Epidermal melanocyte (primary cell): ENCODE measurements at regions not wholly inside any gene's neighbourhood (a gene's known extent, or its start where the extent isn't known, plus 50 kb on each side); places are given as distances from the start of the nearest gene placed in this dataset.
"Not testable (repeated sequence)": the region's sequence is repeated elsewhere in the genome, so short reads cannot be mapped to it uniquely, and the experiment has no call there.

Experiments used
- DNase-seq: peaks from one replicate; pipeline ENCODE4 v3.0.0; 2011; ENCODE audit warnings: low spot score; ENCODE audit not compliant: insufficient read length

- DNase-seq, result no peak
Measured at GRCh38 chr10:53440601-53441000, 668.0 kb upstream of the MBL2 start.

DNA sequence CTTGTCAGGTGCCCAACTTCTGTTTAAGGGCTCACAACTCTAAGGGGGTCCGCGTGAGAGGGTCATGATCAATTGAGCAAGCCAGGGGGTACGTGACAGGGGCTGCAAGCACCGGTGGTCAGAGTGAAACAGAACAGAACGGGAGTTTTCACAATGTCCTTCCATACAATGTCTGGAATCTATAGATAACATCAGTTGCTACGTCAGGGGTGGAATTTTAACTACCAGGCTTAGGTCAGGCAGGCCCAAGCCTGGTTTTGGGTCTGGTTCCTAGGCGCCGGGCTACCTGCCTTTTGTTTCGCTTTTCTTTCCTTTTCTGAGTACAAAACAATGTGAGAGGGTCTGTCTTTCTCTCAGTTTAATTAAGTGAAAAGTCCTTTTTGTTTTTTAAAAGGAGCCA, 666.5 kb upstream of the MBL2 start:
- DNase-seq, result not testable (repeated sequence)

DNA sequence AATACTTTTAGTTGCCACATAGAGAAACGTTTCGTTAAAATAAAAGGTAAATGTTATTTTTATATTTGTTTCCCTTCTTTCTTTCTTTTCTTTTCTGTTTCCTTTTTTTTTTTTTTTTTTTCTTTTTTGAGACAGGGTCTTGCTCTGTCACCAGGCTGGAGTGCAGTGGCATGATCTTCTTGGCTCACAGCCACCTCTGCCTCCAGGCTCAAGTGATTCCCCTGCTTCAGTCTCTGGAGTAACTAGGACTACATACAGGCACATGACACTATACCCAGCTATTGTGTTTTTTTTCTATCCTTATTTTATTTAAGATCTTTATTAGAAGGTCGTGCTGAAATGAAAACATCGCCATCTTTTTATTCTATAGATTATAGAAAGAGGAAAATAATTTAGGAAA, 661.8 kb upstream of the MBL2 start:
- DNase-seq, result no peak

- DNase-seq, result no peak
Measured at GRCh38 chr10:53432035-53432434, 659.5 kb upstream of the MBL2 start.

DNA sequence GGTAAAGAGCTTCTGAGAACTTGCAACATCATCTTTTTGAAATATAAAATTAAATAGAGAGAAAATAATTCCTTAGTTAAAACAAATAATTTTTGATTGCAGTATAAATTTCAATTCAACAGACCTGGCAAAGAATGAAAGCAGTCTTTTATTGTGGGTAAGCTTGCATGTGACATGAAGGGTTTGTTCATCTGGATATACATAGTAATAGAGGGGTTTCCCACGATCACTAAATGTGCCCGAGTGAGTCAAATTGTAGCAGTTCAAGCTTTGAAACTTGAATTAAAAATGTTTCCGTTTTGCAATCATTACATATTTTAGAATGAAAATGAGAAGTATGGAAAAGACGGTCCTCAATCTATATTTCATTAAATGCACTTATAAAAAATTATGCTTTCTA, 658.4 kb upstream of the MBL2 start:
- no peak for DNase-seq

GRCh38 chr10:53430127-53430891, 657.7 kb upstream of the MBL2 start:
- no peak for DNase-seq

- no peak for DNase-seq
Measured at GRCh38 chr10:53422223-53422888, 649.8 kb upstream of the MBL2 start.

GRCh38 chr10:53412651-53413050, 640.1 kb upstream of the MBL2 start:
- DNase-seq, result no peak

DNA sequence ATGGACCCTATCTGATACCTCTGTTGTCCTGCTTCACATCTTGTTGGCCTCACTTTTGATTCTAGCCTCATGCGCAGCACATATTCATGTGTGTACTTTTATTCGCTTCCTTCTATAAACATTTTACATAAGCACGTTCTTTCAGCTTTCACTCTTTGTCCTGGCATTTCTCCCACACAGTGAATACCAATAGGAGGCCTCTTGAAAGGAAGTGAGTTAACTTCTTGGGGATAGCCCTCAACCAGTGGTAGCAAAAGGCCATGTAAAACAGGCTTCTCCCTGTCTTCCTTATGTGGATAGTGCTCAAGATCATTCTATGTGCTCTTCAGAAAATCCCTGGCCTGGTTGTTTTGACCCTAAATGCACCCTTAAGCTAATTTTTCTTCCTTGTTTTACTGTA, 633.9 kb upstream of the MBL2 start:
- DNase-seq, result no peak

DNA sequence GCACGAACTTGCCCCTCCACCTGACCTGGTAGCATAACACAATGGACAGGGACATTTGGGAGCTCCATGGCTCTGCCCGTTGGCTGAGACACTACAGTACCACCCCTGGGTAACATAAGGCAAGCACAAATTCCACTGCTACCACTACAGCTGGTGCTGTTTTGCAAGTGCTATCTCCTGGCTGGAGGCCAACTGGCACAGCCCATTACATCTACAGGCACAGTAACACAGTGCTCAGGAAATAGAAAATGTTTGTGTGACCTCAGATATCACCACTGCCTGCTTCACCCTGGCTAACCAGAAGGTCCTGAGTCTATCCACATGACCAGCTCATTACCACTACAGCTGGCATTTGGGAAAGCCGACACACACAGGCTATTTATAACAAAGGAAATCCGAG, 631.1 kb upstream of the MBL2 start:
- DNase-seq, result no peak

- no peak for DNase-seq
Measured at GRCh38 chr10:53402594-53402993, 630.0 kb upstream of the MBL2 start.

DNA sequence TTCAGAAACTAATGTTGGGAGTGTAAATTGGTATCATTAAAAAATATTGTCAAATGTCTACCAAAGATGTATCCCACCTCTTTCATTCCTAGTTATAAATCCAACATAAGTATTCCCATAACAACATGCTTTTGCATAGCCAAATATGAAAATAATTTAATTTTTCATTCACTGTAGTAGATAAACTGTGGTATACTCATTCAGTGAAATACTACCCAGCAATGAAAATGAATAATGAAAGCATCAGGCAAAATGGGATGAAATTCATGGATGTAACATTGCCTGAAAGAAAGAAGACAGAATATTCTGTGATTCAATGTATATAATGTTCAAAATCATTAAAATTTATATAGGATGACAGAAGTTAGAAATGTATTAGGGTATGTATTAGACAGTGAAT, 629.0 kb upstream of the MBL2 start:
- no peak for DNase-seq

DNA sequence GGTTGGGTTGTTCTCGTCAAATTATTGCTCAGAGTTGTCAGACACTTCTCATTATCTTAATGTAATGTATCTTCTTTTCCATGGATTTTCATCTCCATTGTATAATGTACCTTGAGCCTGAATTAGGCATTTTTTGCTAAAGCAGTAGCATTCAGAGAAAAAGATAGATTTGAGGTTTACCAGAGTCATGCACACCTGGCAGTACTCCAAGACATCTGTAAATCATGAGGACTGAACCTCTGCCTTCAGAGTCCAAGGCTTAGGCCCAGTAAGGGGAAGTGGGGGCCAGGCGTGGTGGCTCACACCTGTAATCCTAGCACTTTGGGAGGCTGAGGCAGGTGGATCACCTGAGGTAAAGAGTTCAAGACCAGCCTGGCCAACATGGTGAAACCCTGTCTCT, 624.3 kb upstream of the MBL2 start:
- DNase-seq, result no peak

DNA sequence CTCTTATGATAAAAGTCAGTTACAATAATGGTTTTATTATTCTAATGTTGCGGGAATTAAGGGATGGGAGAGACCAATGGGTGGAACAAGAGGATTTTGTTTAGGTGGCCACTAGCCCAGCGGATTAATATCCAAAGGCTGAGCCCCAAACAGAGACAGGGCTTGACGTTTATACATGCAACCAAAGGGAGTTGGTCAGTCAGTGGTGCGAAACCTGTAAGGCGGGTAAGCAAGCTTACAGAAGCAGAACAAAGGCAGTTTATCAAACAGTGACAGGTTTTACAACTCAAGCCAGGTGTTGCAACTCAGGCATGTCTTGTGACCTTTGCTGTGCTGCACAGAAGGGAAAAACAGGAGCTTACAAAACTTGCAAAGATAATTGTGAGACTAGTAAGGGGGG, 622.9 kb upstream of the MBL2 start:
- DNase-seq, result no peak

DNA sequence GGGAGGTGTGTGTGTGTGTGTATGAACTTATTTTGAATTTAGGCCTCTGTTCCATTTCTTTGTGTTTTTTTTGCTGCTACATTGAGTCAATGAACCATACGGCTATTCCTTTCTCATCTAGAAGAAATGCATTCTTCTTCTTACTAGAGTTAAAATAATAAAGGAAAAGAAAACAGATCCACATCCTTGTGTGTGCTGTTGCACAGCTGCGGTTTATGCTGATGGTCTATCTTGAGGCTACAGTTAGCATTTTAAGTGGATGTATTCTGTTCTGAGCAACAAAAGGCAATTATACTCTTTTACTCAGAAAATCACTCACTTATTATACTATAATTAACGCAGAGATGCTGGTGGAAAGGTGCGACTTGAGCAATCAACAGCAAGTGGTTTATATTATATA, 615.0 kb upstream of the MBL2 start:
- DNase-seq, result no peak

DNA sequence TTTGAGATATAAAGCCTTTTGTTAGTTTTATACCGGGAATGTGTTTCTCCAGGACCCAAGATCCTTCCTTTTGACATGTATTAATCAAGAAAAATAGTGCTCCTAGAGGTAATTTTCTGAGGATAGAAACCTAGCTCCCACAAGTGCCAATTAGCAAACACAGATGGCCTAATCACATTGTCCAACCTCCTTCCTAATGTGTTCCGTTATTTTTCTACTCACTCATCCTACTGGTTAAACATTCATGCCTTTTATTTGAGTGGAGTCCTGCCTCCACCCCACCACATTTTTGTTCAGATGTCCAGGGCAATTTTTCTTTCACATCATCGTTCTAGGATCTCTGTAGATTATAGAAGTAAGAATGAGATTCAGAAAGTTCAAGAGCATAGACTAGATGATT, 610.0 kb upstream of the MBL2 start:
- DNase-seq, result no peak

GRCh38 chr10:53379956-53380355, 607.4 kb upstream of the MBL2 start:
- no peak for DNase-seq

GRCh38 chr10:53370347-53370746, 597.8 kb upstream of the MBL2 start:
- no peak for DNase-seq

DNA sequence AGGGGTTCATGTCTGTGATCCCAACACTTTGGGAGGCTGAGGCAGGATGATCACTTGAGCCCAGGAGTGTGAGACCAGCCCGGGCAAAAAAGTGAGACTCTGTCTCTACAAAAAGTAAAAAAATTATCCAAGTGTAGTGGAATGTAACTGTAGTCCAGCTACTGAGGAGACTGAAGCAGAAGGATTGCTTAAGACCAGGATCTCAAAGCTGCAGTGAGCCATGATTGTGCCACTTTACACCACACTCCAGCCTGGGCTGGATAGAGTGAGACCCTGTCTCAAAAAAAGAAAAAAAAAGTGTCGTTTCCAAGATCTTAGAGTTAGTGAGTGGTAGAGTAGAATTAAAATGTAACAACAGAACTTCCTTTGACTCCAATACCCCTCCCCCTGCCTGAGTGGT, 589.4 kb upstream of the MBL2 start:
- DNase-seq, result no peak

DNA sequence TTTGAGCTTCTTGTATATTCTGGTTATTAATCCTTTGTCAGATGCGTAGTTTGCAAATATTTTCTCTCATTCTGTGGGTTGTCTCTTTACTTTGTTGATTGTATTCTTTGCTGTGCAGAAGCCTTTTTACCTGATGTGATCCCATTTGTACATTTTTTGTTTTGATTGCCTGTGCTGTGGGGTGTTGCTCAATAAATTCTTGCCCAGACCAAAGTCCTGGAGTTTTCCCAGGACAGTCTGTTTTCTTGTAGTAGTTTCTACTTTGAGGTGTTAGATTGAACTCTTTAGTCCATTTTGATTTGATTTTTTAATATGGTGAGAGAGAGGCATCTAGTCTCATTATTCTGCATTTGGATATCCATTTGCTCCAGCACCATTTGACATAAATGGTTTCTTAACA, 588.7 kb upstream of the MBL2 start:
- no peak for DNase-seq

DNA sequence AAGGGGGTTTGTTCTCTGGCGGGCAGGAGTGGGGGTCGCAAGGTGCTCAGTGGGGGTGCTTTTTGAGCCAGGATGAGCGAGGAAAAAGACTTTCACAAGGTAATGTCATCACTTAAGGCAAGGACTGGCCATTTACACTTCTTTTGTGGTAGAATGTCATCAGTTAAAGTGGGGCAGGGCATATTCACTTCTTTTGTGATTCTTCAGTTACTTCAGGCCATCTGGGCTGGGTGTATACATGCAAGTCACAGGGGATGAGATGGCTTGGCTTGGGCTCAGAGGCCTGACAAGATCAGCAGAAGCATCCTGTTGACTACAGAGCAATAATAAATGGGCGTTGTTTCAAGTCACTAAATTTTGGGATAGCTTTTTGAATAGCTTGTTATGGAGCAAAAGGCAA, 586.4 kb upstream of the MBL2 start:
- not testable (repeated sequence) for DNase-seq

GRCh38 chr10:53358536-53358935, 586.0 kb upstream of the MBL2 start:
- DNase-seq, result no peak

DNA sequence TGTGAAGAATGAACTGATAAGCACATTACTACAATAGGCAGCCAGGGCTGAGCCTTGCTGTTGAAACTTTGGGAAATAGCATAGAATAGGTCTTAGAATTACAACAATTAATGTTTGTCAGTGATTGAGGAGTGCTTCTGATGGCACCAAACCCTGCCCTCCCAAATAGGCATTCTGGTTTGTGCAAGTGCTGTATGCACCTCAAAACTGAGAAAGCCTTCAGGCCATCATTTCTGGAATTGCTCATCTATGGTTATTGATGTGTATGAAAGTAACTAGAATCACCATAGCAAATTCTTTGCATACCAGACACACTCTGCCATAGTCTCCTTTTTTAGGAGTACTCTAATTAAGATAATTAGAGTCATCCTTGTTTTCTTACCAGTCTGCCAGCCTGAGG, 585.0 kb upstream of the MBL2 start:
- DNase-seq, result no peak
